Stimulated activated CD4-positive, alpha-beta T cell treated with anti-CD3 and anti-CD28 coated beads, Interleukin-4, amount 100 ng/mL, for 4 hours (primary cell): ENCODE measurements at regions not wholly inside any gene's neighbourhood (a gene's known extent, or its start where the extent isn't known, plus 50 kb on each side); places are given as distances from the start of the nearest gene placed in this dataset.
"Not testable (repeated sequence)": the region's sequence is repeated elsewhere in the genome, so short reads cannot be mapped to it uniquely, and the experiment has no call there.

Experiments
- DNase-seq, 2 experiments: peaks; one replicate each; pipeline ENCODE4 v3.0.0-alpha.2; 2020

DNA sequence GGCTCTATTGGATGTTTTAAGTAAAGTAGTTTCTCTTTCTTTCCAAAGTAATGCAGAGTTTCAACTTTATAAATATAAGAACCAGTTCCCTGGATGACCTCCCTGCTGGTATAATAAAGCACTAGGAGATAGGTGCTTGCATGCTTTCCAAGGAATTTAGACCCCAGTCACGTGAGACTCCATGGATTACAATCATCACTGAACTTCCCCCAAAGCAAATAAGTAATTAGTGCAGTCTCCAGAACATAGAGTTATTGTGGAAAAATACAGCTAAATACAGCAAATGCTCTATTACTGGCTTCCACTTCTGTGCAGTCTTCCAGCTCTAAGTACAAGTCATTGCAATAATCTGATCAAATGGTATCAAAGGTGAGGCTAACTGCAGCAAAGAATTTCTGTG, 220.2 kb upstream of the STEAP1 start:
- no peak for DNase-seq

DNA sequence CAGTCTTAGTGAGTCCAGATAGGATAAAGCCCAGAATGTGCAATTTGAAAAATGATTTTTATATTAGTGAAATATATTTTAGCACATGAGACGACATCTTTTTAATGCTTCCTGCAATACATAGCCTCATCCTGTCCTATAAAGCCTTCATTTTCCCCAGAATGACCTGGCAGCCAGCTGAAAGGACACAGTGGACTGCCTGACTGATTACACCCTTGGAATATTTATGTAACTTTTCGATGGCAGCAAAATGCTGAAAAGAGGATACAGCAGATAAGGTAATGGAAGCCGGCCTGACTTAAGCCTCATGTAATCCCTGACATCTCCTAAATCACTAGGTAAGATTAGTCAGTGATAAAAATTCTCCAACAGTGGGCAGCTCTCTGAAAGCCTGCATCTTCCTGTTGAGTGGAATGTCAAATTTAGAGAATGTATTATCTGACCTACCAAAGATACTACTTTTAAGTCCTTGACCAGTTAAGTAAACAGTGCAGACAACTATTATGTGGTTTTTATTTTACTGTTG, 210.7 kb upstream of the STEAP1 start:
- DNase-seq, result no peak

DNA sequence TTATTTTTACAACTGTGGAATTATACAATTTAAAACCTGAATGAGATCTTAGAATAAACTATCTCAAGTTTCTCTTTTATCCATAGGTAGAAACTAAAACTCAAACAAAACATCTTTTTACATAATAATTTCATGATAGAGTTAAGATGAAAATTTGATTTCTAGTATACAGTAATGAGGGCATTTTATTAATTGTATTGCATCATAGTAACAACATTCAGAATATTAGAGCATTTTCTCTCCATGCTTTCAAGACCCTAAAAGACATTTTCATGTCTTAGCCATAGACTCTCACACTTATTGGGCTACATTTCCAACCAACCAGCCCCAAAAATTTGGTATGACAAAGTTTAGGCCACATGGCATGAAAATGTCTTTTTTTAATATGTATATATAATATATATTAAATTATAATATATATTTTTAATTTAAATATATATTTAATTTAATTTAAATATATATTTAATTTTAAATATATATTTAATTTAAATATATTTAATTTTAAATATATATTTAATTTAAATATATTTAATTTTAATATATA, 195.7 kb upstream of the STEAP1 start:
- no peak for DNase-seq

DNA sequence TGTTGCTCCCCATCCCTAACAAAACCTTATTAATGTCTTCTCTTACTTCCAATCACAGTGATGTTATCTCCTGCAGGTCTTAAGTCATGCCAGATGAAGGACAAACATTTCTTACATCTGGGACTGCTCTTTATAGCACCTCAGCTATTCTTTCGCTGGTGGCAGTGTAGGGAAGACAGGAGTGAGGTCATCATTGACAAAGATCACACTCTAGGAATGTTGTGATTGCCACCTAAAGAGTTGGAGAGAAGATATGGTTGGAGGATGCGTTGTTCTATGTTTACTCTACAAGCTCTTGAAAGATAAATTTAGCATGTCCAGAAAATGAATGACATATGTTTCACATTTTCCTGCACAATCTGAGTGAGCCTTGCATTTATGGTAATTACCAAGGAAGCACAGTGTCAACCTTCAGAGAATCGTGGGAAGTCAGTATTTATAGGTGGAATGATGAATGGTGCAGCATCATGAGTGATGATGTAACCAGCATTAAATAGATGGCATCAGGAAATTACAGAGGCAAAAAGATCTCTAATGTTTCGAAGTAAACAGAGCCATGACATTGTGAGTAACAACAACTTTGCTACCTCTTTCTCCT, 188.1 kb upstream of the STEAP1 start:
- DNase-seq, result no peak

DNA sequence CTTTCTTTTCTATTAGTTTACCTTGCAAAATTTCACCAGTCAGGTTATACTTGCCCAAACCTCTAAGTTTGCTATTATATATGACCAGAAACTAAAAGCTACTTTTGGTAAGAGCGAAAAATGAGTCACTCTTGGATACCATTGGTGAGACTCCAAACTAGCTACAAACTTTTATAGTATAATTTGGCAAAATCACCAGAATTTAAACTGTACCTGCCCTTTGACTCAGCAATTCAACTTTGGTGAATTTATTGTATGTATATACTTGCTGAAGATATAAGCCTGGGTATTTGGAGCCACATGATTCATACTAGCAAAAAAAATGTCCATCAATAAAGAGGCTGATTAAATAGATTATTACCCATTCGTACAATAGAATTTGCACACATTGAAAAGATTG, 178.7 kb upstream of the STEAP1 start:
- DNase-seq, result no peak

DNA sequence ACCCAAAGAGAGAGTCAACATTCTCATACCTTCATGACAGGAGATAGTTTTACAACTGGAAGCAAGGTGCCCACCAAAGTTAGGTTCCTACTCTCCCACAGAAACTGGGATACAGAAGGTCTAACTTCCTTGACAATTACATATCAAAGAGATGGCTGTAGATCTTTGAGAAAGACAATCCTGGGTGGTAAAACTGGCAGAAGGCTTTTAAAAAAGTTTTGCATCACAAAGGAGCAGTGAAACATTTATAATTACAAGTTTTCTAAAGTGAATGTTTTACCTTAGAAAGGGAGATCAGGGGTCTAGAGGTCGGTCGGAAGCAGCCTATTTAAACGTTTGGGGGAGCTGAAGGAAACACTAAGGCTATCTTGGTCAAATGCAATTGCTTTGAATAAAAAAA, 166.6 kb upstream of the STEAP1 start:
- no peak for DNase-seq

DNA sequence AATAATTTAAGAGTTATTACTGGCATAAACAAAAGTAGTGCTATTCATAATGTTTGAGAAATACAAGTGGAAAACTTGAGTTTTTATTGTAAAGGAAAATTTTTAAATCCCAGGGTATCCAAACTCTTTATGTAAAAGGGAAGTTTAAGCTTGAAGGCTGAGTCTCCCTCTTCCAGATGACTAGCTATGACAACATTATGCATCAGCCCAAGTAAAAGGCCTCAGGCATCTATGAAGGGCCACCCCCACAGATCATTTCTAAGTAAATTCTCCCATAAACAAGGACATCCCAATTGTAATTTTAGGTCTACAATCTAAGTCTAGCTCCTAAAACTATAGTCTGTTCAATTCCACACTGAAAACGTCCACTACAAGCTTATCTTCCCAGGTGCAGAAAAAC, 166.2 kb upstream of the STEAP1 start:
- no peak for DNase-seq

DNA sequence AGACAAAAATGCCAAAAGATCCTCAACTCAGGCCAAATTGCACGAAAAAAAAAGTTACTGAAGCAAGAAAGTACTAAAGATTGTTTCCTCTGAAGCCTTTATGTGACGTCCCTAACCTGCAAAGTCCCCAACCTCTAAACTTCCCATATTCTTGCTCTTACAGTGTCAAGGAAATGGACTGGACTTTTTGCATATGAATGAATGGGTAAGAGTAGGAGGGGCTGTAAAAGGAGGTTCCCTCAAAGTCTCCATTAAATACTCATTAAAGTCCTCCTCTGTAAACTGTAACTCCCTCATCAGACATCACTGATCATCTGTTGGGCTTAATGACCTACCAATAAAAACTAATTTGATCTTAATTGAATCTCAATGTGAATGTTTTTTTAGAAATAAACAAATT, 164.8 kb upstream of the STEAP1 start:
- DNase-seq, result no peak

DNA sequence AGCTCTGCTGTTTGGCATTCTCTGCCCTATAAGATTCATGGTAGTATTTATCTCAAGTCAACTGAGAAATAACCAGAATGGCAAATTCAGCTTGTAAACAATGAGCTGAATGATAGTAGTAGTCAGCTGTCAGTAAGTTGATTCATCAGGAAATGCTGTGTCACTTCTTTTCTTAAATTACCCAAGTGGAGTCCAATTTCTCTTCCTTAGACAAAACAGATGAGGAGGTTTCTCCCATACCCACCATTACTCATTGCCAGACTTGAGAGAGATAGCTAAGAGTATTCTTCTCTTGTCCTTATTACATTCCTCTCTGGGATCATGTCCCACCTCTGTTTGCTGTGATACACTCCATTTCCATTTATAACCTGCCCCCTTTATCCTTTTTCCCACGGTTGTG, 159.8 kb upstream of the STEAP1 start:
- no peak for DNase-seq

DNA sequence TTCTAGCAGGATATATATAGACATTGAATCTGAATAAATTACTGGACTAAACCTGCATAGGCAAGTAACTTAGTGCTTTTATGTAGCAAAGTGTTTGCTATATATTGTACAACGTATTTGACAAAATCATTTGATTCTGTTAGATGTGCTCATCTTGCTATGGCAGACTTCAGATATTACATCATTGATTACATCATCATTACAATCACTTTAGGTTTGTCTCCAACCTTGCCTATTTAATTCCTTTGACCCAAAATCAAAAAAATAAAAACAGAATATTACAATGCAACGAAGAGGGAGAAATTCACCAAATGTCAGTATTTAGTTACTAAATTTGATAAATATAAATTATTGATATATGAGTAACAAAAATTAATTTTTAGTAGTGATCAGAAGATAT, 155.7 kb upstream of the STEAP1 start:
- DNase-seq, result no peak

DNA sequence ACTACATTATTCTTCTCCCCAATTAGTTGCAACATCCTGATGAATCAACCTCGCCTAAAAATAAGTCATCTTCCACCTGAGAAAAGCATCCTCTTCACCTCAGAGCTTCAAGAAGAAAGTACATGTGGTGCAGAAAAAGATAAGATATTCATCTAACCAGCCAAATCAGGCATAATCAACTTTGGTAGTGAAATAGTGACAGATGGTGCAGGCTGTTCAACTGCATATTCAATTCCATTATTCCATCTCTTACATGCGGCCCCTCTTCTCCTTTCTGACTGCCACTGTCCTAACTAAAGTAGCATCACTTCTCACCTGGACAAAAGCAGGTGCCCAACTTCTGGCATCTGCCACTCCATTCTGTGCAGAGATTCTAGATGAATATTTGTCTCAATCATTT, 148.4 kb upstream of the STEAP1 start:
- no peak for DNase-seq

DNA sequence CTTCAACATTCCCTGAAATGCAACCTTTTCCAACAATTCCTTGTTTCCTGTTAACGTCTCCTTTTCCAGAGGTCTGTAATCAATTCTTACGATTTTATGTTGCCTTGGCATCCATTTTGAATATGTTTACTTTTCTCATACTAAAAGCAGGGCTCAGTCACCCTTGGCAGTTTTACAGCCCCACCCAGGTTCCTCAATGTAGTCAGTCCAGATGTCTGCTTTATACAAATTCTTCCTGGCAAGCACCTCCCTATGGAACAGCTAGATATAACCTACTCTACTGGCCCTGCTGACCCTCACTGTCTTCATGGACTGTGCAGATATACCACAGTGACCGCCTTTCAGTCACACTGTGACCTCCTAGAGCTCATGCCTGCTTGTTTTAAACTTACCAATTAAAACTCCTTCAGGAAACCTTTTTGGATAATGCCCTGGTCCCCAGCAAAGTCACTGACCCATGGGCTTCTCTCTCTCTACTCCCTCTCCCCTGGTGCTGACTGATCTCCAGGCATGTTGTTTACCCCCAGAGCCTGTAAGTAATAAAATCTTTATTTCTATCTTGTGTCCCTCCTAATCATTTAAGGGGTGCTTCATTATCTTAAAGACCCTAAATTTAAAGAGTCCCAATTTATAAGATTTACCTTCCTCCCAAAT, 147.1 kb upstream of the STEAP1 start:
- DNase-seq, result no peak

DNA sequence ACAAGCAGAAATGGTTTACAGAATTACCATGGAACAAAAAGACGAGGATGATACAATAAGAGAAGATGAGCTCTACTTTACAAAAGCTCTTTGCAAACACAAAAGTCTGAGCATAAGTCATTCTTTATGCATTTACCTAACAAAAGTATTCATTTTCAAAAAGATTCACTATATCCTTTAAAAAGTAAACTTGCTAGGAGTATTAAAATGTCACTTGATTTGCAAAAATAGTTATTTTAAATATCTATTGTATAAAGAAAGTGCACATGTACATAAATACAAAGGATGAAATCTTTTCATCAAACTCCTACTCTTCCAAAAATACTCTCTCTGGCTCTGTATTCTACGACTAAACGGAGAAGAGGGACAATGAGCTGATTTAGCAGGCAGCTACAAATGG, 146.4 kb upstream of the STEAP1 start:
- DNase-seq, result no peak

DNA sequence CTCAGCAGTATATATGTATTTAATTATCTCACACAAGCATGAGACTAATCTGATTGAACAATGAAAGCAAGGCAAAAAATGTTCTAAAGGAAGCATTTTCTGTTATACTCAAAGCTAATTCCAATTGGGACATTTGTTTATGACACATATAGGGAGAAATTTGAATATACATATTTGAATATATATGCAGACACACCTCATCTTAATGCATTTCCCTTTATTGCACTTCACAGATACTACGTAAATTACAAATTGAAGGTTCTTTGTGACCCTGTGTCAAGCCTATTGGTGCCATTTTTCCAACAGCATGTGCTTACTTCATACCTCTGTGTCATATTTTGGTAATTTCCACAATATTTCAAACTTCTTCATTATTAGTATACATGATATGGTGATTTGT, 132.1 kb upstream of the STEAP1 start:
- DNase-seq, result no peak

DNA sequence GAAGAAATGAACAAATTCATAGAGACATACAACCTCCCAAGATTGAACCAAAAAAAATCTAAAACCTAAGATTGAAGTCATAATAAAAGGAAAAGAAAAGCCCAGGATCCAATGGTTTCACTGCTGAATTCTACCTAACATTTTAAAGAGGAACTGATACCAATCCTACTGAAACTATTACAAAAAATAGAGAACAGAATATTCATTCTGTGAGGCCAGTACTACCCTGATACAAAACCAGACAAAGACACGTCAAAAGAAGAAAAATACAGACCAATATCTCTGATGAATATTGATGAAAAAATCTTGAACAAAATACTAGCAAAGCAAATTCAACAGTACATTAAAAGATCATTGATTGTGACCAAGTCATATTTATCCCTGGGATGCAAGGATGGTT, 128.5 kb upstream of the STEAP1 start:
- no peak for DNase-seq

DNA sequence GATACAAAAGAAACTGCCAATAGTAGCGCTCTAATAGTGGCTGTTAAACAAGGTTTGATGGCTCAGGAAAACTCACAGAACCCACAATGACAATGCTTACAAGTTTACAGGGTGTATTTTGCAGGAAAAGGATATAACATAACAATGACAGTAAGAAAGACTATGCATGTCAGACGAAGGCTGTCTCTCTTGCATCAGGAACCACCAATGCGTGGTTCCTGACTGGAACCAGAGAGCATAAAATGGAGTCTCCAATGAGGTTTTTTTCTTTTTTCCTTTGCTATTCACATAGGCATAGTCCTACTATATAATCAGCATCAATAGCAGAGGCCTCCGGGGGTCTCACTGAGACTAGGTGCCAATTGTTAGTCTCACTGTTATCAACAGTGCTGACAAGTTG, 120.4 kb upstream of the STEAP1 start:
- DNase-seq, result no peak

DNA sequence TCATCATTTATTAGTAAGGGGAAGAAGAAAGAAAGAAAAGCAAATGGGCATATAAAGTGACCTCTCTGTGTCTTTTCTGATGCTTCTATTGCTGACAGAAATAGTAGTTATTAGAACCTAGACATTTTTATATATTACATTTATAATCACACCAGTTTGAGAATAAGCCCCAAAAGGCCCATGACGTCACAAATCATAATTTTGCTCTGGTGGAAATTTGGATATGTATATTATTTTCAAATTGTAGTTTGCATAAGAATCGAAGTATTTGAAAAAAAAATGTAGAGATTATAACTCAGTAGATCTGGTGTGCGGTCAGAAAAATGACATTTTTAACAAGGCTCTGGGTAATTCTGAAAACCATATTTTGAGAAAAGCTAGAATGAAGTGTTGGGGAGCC, 101.2 kb upstream of the STEAP1 start:
- no peak for DNase-seq

DNA sequence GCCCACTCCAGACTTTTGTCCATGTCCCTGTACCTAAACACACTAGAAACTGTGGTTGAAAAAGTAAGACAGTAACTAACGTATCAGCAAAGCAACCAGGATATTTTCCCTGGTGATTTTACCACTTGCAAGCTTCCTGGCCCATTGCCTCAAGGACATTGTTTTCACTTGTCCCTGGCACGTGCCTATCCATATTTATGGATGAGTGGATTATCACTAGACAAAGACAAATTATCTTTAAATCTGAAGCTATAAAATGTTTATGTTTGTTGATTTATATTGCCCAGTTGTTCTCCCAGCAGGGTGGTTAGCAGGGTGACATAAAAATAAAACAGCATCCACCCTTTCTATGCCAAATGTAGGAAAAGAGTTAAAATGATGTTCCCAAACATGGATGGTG, 93.2 kb upstream of the STEAP1 start:
- no peak for DNase-seq

DNA sequence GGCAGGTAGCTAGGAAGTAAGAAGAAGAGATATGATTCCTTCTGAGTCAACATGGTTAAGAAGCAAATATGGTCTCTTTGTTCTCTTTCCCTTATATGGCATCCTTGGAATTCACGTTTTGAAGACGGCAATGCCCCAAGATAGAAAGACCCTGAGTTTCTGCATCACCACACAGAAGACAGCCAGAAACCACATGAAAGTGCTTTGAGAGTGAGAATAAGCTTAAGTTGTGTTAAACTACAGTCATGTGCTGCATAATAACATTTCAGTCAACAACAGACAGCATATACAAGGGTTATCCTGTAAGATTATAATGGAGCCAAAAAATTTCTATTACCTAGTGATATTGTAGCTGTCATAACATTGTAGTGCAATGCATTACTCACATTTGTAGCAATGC, 89.9 kb upstream of the STEAP1 start:
- DNase-seq, result no peak

DNA sequence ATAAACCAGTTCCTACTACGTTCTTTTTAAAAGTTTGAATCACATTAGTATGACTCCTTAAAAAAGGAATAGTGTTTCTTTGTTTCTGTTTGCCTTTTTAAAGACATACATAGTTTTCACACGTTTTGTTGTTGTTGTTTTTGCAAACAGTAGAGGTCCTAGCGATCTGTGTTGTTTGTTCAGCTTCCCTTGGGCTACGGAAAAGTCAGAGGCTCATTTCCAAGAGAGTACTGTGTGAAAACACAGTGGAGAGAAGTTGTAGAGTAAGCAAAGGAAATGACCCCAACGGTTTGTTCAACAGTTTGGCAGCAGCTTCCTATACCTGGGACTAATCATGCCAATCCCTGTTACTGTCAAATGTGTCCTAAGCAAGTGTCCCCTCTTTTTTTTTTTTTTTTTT, 87.1 kb upstream of the STEAP1 start:
- DNase-seq, result no peak

DNA sequence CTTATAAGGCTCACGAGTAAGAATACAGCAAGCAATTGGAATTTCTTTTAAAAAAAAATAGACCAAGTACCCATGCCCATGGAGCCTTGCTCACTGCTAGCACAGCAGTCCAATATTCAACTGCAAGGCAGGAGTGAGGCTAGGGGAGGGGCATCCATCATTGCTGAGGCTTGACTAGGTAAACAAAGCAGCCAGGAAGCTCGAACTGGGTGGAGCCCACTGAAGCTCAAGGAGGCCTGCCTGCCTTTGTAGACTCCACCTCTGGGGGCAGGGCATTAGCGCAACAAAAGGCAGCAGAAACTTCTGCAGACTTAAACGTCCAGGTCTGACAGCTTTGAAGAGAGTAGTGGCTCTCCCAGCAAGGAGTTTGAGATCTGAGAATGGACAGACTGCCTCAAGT, 84.0 kb upstream of the STEAP1 start:
- DNase-seq, result not testable (repeated sequence)

DNA sequence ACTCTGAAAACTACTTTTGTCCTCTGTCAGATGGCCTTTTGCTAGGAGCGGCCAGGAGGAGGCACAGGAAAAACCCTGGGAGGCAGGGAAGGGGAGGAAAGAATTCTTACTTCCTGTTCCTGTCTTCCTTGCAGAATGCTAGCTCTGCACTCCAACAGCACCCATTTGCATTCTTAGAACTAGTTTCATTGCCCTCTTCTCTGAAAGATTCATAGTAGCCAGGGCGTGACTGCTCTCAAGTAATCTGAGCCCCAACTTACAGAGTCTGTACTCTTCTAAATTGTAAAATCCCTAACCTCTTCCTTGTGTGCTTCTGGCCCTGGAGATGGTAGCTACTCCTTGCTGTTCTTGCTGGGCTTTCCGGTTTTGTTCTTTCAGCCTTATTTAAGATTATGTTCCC, 75.3 kb upstream of the STEAP1 start:
- no peak for DNase-seq

DNA sequence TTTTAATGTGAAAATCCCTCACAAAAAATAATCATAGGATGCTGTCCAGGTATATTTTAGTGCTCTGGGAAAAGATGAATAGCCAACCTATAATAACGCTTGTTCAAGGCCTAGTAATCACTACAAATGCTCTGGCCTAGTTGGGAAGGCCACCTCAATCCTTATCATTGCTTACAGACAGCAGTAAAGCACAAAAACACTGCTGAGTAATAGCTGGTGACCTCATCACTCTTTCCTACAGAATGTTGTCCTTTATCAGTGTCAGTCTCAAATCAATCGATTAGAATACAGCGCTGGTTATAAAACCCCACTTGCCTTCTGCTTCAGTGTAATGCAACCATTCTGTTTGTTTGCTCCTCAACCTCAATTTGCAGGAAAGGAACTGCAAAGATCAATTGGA, 72.6 kb upstream of the STEAP1 start:
- no peak for DNase-seq

DNA sequence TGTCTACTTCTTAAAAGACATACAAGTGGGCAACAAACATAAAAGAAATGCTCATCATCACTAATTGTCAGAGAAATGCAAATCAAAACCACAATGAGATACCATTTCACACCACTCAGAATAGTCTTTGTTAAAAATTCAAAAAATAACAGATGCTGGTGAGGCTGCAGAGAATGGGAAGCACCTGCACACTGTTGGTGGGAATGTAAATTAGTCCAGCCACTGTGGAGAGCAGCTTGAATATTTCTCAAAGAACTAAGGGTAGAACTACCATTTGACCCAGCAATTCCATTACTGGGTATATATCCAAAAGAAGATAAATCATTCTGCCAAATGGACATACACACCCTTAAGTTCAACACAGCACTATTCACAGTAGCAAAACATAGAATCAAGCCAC, 61.8 kb upstream of the STEAP1 start:
- no peak for DNase-seq

DNA sequence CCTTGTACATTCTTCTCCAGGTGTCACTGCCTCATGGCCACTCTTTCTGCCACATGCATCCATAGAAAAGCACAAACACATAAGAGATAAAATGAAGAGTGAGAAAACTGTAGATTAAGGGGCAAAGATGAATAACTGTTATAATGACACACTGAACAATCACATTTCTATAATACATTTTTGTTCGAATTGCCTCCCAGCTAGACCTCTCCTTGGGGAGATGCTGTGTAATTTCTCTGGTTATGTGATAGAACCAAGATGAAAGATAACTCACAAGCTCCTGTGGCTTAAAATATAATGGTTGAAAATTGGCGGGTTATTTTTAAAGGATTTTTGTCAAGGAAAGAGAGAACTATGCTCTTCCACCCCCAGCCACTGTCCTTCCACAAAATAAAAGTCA, 60.2 kb upstream of the STEAP1 start:
- DNase-seq, result no peak
